ENCODE measurements at regions not wholly inside any gene's neighbourhood (a gene's known extent, or its start where the extent isn't known, plus 50 kb on each side); places are given as distances from the start of the nearest gene placed in this dataset.
"Not testable (repeated sequence)": the region's sequence is repeated elsewhere in the genome, so short reads cannot be mapped to it uniquely, and the experiment has no call there.

- ChIA-PET POLR2A (no interaction called here), CTCF (no interaction called here)
- intact Hi-C loops (cut with micrococcal nuclease): no loop called here
- no peaks in the 10 kb centered on the region for H3K36me3 Mint-ChIP-seq
- no peaks in the 10 kb centered on the region for H3K36me3 ChIP-seq (ENCODE audit: control insufficient read depth in 2 of 3, insufficient read depth in 3 of 3, low read length in 3 of 3)
- no peaks in the 10 kb centered on the region for H3K27me3 Mint-ChIP-seq
- no peaks in the 10 kb centered on the region for H3K4me1 Mint-ChIP-seq
- H3K27me3 ChIP-seq (ENCODE audit: control insufficient read depth in 2 of 2, insufficient read depth in 2 of 2, low read length in 2 of 2): no peaks in the 10 kb centered on the region
- no peak overlapping the region for H3K27ac Mint-ChIP-seq
- ATAC-seq (no peak), DNase-seq (no peak)
- H3K4me3 Mint-ChIP-seq: no peak overlapping the region
- no peak overlapping the region for H3K27ac ChIP-seq (ENCODE audit: low read depth, low read length)
- no peak overlapping the region for H3K4me3 ChIP-seq (ENCODE audit: low read length)
- no peaks in the 10 kb centered on the region for H3K9me3 ChIP-seq (ENCODE audit: control insufficient read depth in 2 of 3, low read length in 3 of 3)
- peaks cover 0 to 15% (median 3%) of the 10 kb centered on the region in 11 donors for H3K9me3 Mint-ChIP-seq
- no peaks in the 10 kb centered on the region for H3K4me1 ChIP-seq (ENCODE audit: control insufficient read depth in 2 of 2, insufficient read depth in 2 of 2, low read length in 2 of 2)
Observed at GRCh38 chr5:125487231-125487630, 740.8 kb upstream of the ZNF608 start.

DNA sequence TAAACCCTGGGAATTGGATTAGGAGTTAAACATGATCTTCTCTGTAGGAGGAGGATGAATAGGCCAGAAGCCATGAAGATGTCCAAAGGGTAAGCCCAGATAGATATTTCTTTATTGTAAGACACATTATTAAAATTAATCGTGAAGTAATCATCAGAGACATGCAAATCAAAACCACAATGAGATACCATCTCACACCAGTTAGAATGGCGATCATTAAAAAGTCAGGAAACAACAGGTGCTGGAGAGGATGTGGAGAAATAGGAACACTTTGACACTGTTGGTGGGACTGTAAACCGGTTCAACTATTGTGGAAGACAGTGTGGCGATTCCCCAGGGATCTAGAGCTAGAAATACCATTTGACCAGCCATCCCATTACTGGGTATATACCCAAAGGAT, 741.2 kb upstream of the ZNF608 start:
- H3K4me3 ChIP-seq (ENCODE audit: low read length); DNase-seq; H3K27me3 ChIP-seq (ENCODE audit: control insufficient read depth in 2 of 2, insufficient read depth in 2 of 2, low read length in 2 of 2); ATAC-seq; H3K27ac ChIP-seq (ENCODE audit: low read depth, low read length); H3K27ac Mint-ChIP-seq; H3K4me1 ChIP-seq (ENCODE audit: control insufficient read depth in 2 of 2, insufficient read depth in 2 of 2, low read length in 2 of 2); H3K9me3 ChIP-seq (ENCODE audit: control insufficient read depth in 2 of 3, low read length in 3 of 3); H3K36me3 ChIP-seq (ENCODE audit: control insufficient read depth in 2 of 3, insufficient read depth in 3 of 3, low read length in 3 of 3); POLR2A ChIA-PET; H3K4me3 Mint-ChIP-seq; H3K27me3 Mint-ChIP-seq; H3K36me3 Mint-ChIP-seq; CTCF ChIA-PET; H3K4me1 Mint-ChIP-seq; intact Hi-C loops (cut with micrococcal nuclease): not testable (repeated sequence)
- H3K9me3 Mint-ChIP-seq: peaks cover 0 to 15% (median 3%) of the 10 kb centered on the region in 11 donors

- ChIA-PET CTCF (no interaction called here), POLR2A (no interaction called here)
- Mint-ChIP-seq H3K27ac (no peak overlapping the region), H3K27me3 (no peaks in the 10 kb centered on the region), H3K4me1 (no peaks in the 10 kb centered on the region), H3K9me3 (peaks cover 0 to 12% (median 3%) of the 10 kb centered on the region in 11 donors), H3K4me3 (no peak overlapping the region), H3K36me3 (no peaks in the 10 kb centered on the region)
- no peaks in the 10 kb centered on the region for H3K27me3 ChIP-seq (ENCODE audit: control insufficient read depth in 2 of 2, insufficient read depth in 2 of 2, low read length in 2 of 2)
- H3K4me3 ChIP-seq (ENCODE audit: low read length): no peak overlapping the region
- H3K9me3 ChIP-seq (ENCODE audit: control insufficient read depth in 2 of 3, low read length in 3 of 3): no peaks in the 10 kb centered on the region
- ATAC-seq (no peak), DNase-seq (no peak)
- intact Hi-C loops (cut with micrococcal nuclease): no loop called here
- no peaks in the 10 kb centered on the region for H3K4me1 ChIP-seq (ENCODE audit: control insufficient read depth in 2 of 2, insufficient read depth in 2 of 2, low read length in 2 of 2)
- no peak overlapping the region for H3K27ac ChIP-seq (ENCODE audit: low read depth, low read length)
- H3K36me3 ChIP-seq (ENCODE audit: control insufficient read depth in 2 of 3, insufficient read depth in 3 of 3, low read length in 3 of 3): no peaks in the 10 kb centered on the region
Observed at GRCh38 chr5:125489146-125489545, 742.7 kb upstream of the ZNF608 start.

GRCh38 chr5:125491986-125492492, 745.6 kb upstream of the ZNF608 start:
- Histone ChIP-seq H3K4me1 (ENCODE audit: control insufficient read depth in 2 of 2, insufficient read depth in 2 of 2, low read length in 2 of 2) (no peaks in the 10 kb centered on the region), H3K27ac (ENCODE audit: low read depth, low read length) (no peak overlapping the region), H3K9me3 (ENCODE audit: control insufficient read depth in 2 of 3, low read length in 3 of 3) (no peaks in the 10 kb centered on the region), H3K27me3 (ENCODE audit: control insufficient read depth in 2 of 2, insufficient read depth in 2 of 2, low read length in 2 of 2) (no peaks in the 10 kb centered on the region), H3K4me3 (ENCODE audit: low read length) (no peak overlapping the region), H3K36me3 (ENCODE audit: control insufficient read depth in 2 of 3, insufficient read depth in 3 of 3, low read length in 3 of 3) (no peaks in the 10 kb centered on the region)
- POLR2A ChIA-PET: no interaction called here
- peaks cover 0 to 10% (median 5%) of the 10 kb centered on the region in 11 donors for H3K9me3 Mint-ChIP-seq
- H3K27me3 Mint-ChIP-seq: no peaks in the 10 kb centered on the region
- DNase-seq (no peak), ATAC-seq (no peak)
- H3K36me3 Mint-ChIP-seq: no peaks in the 10 kb centered on the region
- no peaks in the 10 kb centered on the region for H3K4me1 Mint-ChIP-seq
- H3K4me3 Mint-ChIP-seq: no peak overlapping the region
- H3K27ac Mint-ChIP-seq: no peak overlapping the region
- CTCF ChIA-PET: no interaction called here
- intact Hi-C loops (cut with micrococcal nuclease): no loop called here

DNA sequence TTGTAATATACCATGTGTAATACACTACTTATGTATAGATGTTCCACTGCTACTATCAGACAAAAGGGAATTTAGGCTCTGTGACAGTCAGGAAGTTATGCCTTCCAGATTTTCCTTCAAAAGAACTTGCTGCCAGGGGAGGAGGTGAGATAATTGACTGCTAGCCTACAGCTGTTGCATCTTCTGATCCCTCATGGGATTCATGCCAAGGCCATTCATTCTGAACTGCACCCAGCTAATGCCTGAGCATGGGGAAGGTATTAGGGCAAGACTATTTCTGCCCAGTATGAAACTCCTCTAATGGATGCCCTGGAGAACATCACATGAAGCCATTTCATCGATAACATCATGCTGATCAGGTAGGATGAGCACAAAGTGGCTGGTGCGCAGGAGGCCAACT, 746.5 kb upstream of the ZNF608 start:
- H3K4me1 Mint-ChIP-seq: no peaks in the 10 kb centered on the region
- CTCF ChIA-PET: no interaction called here
- POLR2A ChIA-PET: no interaction called here

GRCh38 chr5:125496393-125496792, 750.0 kb upstream of the ZNF608 start:
- Mint-ChIP-seq H3K36me3 (no peaks in the 10 kb centered on the region), H3K4me1 (no peaks in the 10 kb centered on the region), H3K27ac (no peak overlapping the region), H3K27me3 (no peaks in the 10 kb centered on the region), H3K4me3 (no peak overlapping the region), H3K9me3 (peaks cover 0 to 12% (median 2%) of the 10 kb centered on the region in 11 donors)
- no peak overlapping the region for H3K27ac ChIP-seq (ENCODE audit: low read depth, low read length)
- H3K36me3 ChIP-seq (ENCODE audit: control insufficient read depth in 2 of 3, insufficient read depth in 3 of 3, low read length in 3 of 3): no peaks in the 10 kb centered on the region
- POLR2A ChIA-PET: no interaction called here
- CTCF ChIA-PET: no interaction called here
- no peak for DNase-seq
- no peaks in the 10 kb centered on the region for H3K4me1 ChIP-seq (ENCODE audit: control insufficient read depth in 2 of 2, insufficient read depth in 2 of 2, low read length in 2 of 2)
- no peaks in the 10 kb centered on the region for H3K9me3 ChIP-seq (ENCODE audit: control insufficient read depth in 2 of 3, low read length in 3 of 3)
- intact Hi-C loops (cut with micrococcal nuclease): no loop called here
- no peaks in the 10 kb centered on the region for H3K27me3 ChIP-seq (ENCODE audit: control insufficient read depth in 2 of 2, insufficient read depth in 2 of 2, low read length in 2 of 2)
- no peak overlapping the region for H3K4me3 ChIP-seq (ENCODE audit: low read length)
- ATAC-seq: no peak

More for the DNA sequence above, 746.5 kb upstream of the ZNF608 start:
- H3K27me3 ChIP-seq (ENCODE audit: control insufficient read depth in 2 of 2, insufficient read depth in 2 of 2, low read length in 2 of 2): no peaks in the 10 kb centered on the region
- no peak overlapping the region for H3K4me3 Mint-ChIP-seq
- no peaks in the 10 kb centered on the region for H3K4me1 ChIP-seq (ENCODE audit: control insufficient read depth in 2 of 2, insufficient read depth in 2 of 2, low read length in 2 of 2)
- H3K4me3 ChIP-seq (ENCODE audit: low read length): no peak overlapping the region
- peaks cover 0 to 7% (median 2%) of the 10 kb centered on the region in 11 donors for H3K9me3 Mint-ChIP-seq
- H3K27me3 Mint-ChIP-seq: no peaks in the 10 kb centered on the region
- no peak for DNase-seq
- no peak for ATAC-seq
- no peak overlapping the region for H3K27ac ChIP-seq (ENCODE audit: low read depth, low read length)
- intact Hi-C loops (cut with micrococcal nuclease): no loop called here
- no peaks in the 10 kb centered on the region for H3K36me3 Mint-ChIP-seq
- H3K9me3 ChIP-seq (ENCODE audit: control insufficient read depth in 2 of 3, low read length in 3 of 3): no peaks in the 10 kb centered on the region
- H3K27ac Mint-ChIP-seq: no peak overlapping the region
- H3K36me3 ChIP-seq (ENCODE audit: control insufficient read depth in 2 of 3, insufficient read depth in 3 of 3, low read length in 3 of 3): no peaks in the 10 kb centered on the region

- H3K4me3 Mint-ChIP-seq: no peak overlapping the region
- no peaks in the 10 kb centered on the region for H3K36me3 Mint-ChIP-seq
- peaks cover 0 to 16% (median 5%) of the 10 kb centered on the region in 11 donors for H3K9me3 Mint-ChIP-seq
- H3K27me3 Mint-ChIP-seq: no peaks in the 10 kb centered on the region
- no peaks in the 10 kb centered on the region for H3K4me1 Mint-ChIP-seq
- intact Hi-C loops (cut with micrococcal nuclease): no loop called here
- Histone ChIP-seq H3K27me3 (ENCODE audit: control insufficient read depth in 2 of 2, insufficient read depth in 2 of 2, low read length in 2 of 2) (no peaks in the 10 kb centered on the region), H3K4me3 (ENCODE audit: low read length) (no peak overlapping the region), H3K36me3 (ENCODE audit: control insufficient read depth in 2 of 3, insufficient read depth in 3 of 3, low read length in 3 of 3) (no peaks in the 10 kb centered on the region), H3K4me1 (ENCODE audit: control insufficient read depth in 2 of 2, insufficient read depth in 2 of 2, low read length in 2 of 2) (no peaks in the 10 kb centered on the region), H3K27ac (ENCODE audit: low read depth, low read length) (no peak overlapping the region), H3K9me3 (ENCODE audit: control insufficient read depth in 2 of 3, low read length in 3 of 3) (no peaks in the 10 kb centered on the region)
- no peak overlapping the region for H3K27ac Mint-ChIP-seq
- no peak for ATAC-seq
- CTCF ChIA-PET: no interaction called here
- DNase-seq: no peak
- POLR2A ChIA-PET: no interaction called here
Observed at GRCh38 chr5:125497651-125498050, 751.2 kb upstream of the ZNF608 start.

All from naive thymus-derived CD4-positive, alpha-beta T cell (primary cell).